H1 (cell line): ENCODE measurements at regions not wholly inside any gene's neighbourhood (a gene's known extent, or its start where the extent isn't known, plus 50 kb on each side); places are given as distances from the start of the nearest gene placed in this dataset.

Source experiments
- CTCF ChIA-PET: fragments of 300-600 bp; sonication (Branson Sonifier 250); formaldehyde crosslinking; loops from one replicate; lab custom pipeline; 2021; ENCODE audit not compliant: partially characterized antibody; lab: Charles Lee
- POLR2A ChIA-PET: fragments of 300-600 bp; sonication (Branson Sonifier 250); formaldehyde crosslinking; loops from one replicate; lab custom pipeline; 2021; ENCODE audit warnings: inconsistent platforms; ENCODE audit not compliant: partially characterized antibody; lab: Charles Lee
- DNase-seq, 2 experiments: peaks; one replicate each; pipeline versions ENCODE4 v3.0.0 to v3.0.0-alpha.2; 2010 to 2022; ENCODE audit warnings: low spot score in 2 of 2, low read depth in 1 of 2, mixed read lengths in 1 of 2
- FAIRE-seq: peaks from 2 replicates; lab custom pipeline; 2011; peaks lifted over from hg19 to GRCh38; lab: Jason Lieb, UNC
- H2AFZ ChIP-seq: 2 replicates; pipeline ENCODE4 v1.8.1; 2012; ENCODE audit warnings: low read length, inconsistent platforms
- H2AK5ac ChIP-seq: 2 replicates; pipeline ENCODE4 v1.6.1; 2013; ENCODE audit warnings: low read depth, low read length
- H2BK120ac ChIP-seq: replicated peaks from 2 replicates; pipeline ENCODE3; 2013; ENCODE audit warnings: low read depth, low read length, inconsistent platforms
- H2BK12ac ChIP-seq: 2 replicates; pipeline ENCODE4 v1.6.1; 2013; ENCODE audit warnings: low read depth, low read length
- H2BK15ac ChIP-seq: 2 replicates; pipeline ENCODE4 v1.6.1; 2013; ENCODE audit warnings: low read length
- H2BK20ac ChIP-seq: 2 replicates; pipeline ENCODE4 v1.6.1; 2013; ENCODE audit warnings: low read length
- H2BK5ac ChIP-seq: 2 replicates; pipeline ENCODE4 v1.6.1; 2013; ENCODE audit warnings: low read depth, low read length
- H3K14ac ChIP-seq: 2 replicates; pipeline ENCODE4 v1.6.1; 2013; ENCODE audit warnings: inconsistent platforms; ENCODE audit not compliant: insufficient read length
- H3K18ac ChIP-seq: 2 replicates; pipeline ENCODE4 v1.6.1; 2013; ENCODE audit warnings: low read length; ENCODE audit errors: extremely low read depth
- H3K23ac ChIP-seq: 2 replicates; pipeline ENCODE4 v1.6.1; 2013; ENCODE audit warnings: inconsistent platforms; ENCODE audit not compliant: insufficient read length
- H3K23me2 ChIP-seq: 2 replicates; pipeline ENCODE4 v1.6.1; 2013; ENCODE audit warnings: low read depth, low read length
- H3K27ac ChIP-seq: 2 replicates; pipeline ENCODE4 v1.6.1; 2011; ENCODE audit warnings: low read depth, low read length, inconsistent platforms
- H3K27me3 ChIP-seq, 4 experiments: replicated peaks in 1 of 4; 1 replicate in 1 of 4; 2 replicates in 3 of 4; pipeline versions ENCODE4 v1.6.1 to v1.8.1; 2011 to 2013; ENCODE audit warnings: low read length in 3 of 4, mild to moderate bottlenecking in 3 of 4, inconsistent platforms in 2 of 4, mixed read lengths in 2 of 4, moderate library complexity in 1 of 4; ENCODE audit not compliant: control insufficient read depth in 3 of 4, insufficient read depth in 3 of 4; ENCODE audit errors: extremely low read depth in 1 of 4
- H3K36me3 ChIP-seq, 4 experiments: 2 replicates each; pipeline versions ENCODE4 v1.6.1 to v1.8.1; 2011 to 2013; ENCODE audit warnings: mild to moderate bottlenecking in 4 of 4, low read length in 3 of 4, moderate library complexity in 2 of 4, control low read depth in 1 of 4, inconsistent platforms in 1 of 4; ENCODE audit not compliant: insufficient read depth in 4 of 4, control insufficient read depth in 2 of 4
- H3K4ac ChIP-seq: replicated peaks from 2 replicates; pipeline ENCODE3; 2013; ENCODE audit warnings: low read length, low read depth, mixed read lengths, inconsistent platforms; ENCODE audit not compliant: insufficient read length
- H3K4me1 ChIP-seq, 4 experiments: replicated peaks in 1 of 4; 1 replicate in 1 of 4; 2 replicates in 3 of 4; pipeline versions ENCODE4 v1.6.1 to v1.8.1; 2011 to 2013; ENCODE audit warnings: low read length in 3 of 4, inconsistent platforms in 2 of 4, mixed read lengths in 1 of 4; ENCODE audit not compliant: insufficient read depth in 4 of 4, control insufficient read depth in 3 of 4
- H3K4me2 ChIP-seq, 2 experiments: 2 replicates each; pipeline versions ENCODE4 v1.6.1 to v1.8.1; 2011 to 2013; ENCODE audit warnings: low read depth in 2 of 2, low read length in 2 of 2, control low read depth in 1 of 2, inconsistent platforms in 1 of 2, mild to moderate bottlenecking in 1 of 2; ENCODE audit not compliant: insufficient read depth in 1 of 2
- H3K4me3 ChIP-seq, 4 experiments: fragments of 200-600, 300-600 bp in 1 of 4; sonication (generic), shearing (Covaris generic), sonication (Bioruptor Twin) in 1 of 4; 2 replicates each; pipeline versions ENCODE4 v1.5.1 to v1.8.1; 2011 to 2016; ENCODE audit warnings: low read length in 4 of 4, low read depth in 3 of 4, control low read depth in 2 of 4, inconsistent platforms in 2 of 4, mild to moderate bottlenecking in 2 of 4, mixed read lengths in 1 of 4, moderate library complexity in 1 of 4; ENCODE audit not compliant: insufficient read depth in 2 of 4; ENCODE audit errors: extremely low read depth in 1 of 4
- H3K56ac ChIP-seq: replicated peaks from 2 replicates; pipeline ENCODE3; 2013; ENCODE audit warnings: low read depth, mild to moderate bottlenecking, mixed read lengths, low read length, inconsistent platforms; ENCODE audit not compliant: insufficient read length
- H3K79me1 ChIP-seq: 2 replicates; pipeline ENCODE4 v1.6.1; 2013; ENCODE audit warnings: low read depth, low read length, control low read depth
- H3K79me2 ChIP-seq, 2 experiments: 2 replicates each; pipeline versions ENCODE4 v1.6.1 to v1.8.1; 2012 to 2013; ENCODE audit warnings: low read length in 2 of 2, mild to moderate bottlenecking in 2 of 2, inconsistent platforms in 1 of 2; ENCODE audit not compliant: insufficient read depth in 2 of 2, control insufficient read depth in 1 of 2
- H3K9ac ChIP-seq, 4 experiments: replicated peaks in 1 of 4; 1 replicate in 1 of 4; 2 replicates in 3 of 4; pipeline versions ENCODE4 v1.6.1 to v1.8.1; 2011 to 2013; ENCODE audit warnings: low read depth in 3 of 4, low read length in 3 of 4, control low read depth in 2 of 4, mild to moderate bottlenecking in 2 of 4, moderate library complexity in 2 of 4, inconsistent platforms in 1 of 4; ENCODE audit errors: extremely low read depth in 1 of 4
- H3K9me3 ChIP-seq, 2 experiments: 2 replicates each; pipeline versions ENCODE4 v1.6.1 to v1.8.1; 2012 to 2013; ENCODE audit warnings: mild to moderate bottlenecking in 2 of 2, moderate library complexity in 2 of 2, control low read depth in 1 of 2, inconsistent platforms in 1 of 2, low read depth in 1 of 2, low read length in 1 of 2, mixed read lengths in 1 of 2; ENCODE audit not compliant: insufficient read depth in 2 of 2
- H4K20me1 ChIP-seq, 2 experiments: replicated peaks in 1 of 2; 2 replicates each; pipeline versions ENCODE3 to v1.8.1; 2011 to 2013; ENCODE audit warnings: inconsistent platforms in 2 of 2, low read length in 2 of 2, mild to moderate bottlenecking in 1 of 2; ENCODE audit not compliant: insufficient read depth in 2 of 2, control insufficient read depth in 1 of 2
- H4K5ac ChIP-seq: 2 replicates; pipeline ENCODE4 v1.6.1; 2013; ENCODE audit warnings: low read length, low read depth, mixed read lengths, inconsistent platforms; ENCODE audit not compliant: insufficient read length
- H4K8ac ChIP-seq: 2 replicates; pipeline ENCODE4 v1.8.0; 2013; ENCODE audit warnings: mild to moderate bottlenecking, moderate library complexity, low read length, inconsistent platforms; ENCODE audit not compliant: insufficient read depth; ENCODE audit errors: extremely low read depth
- H4K91ac ChIP-seq: replicated peaks from 2 replicates; pipeline ENCODE3; 2013; ENCODE audit warnings: low read length, mixed read lengths, inconsistent platforms; ENCODE audit not compliant: insufficient read length
- CREB1 ChIP-seq: IDR thresholded peaks from 2 replicates; pipeline ENCODE4 v1.6.1; 2012; ENCODE audit warnings: inconsistent platforms
- CTBP2 ChIP-seq: IDR thresholded peaks from 2 replicates; pipeline ENCODE4 v1.7.0; 2011; ENCODE audit warnings: borderline replicate concordance, mild to moderate bottlenecking, moderate library complexity, mixed read lengths, low read length; ENCODE audit not compliant: insufficient read depth, insufficient read length
- GTF2F1 ChIP-seq: IDR thresholded peaks from 2 replicates; pipeline ENCODE4 v1.6.1; 2012; ENCODE audit warnings: low read depth, low read length, improper control_type of control experiment, borderline replicate concordance
- HDAC2 ChIP-seq, 2 experiments: fragments of 300-600 bp in 1 of 2; sonication (generic) in 1 of 2; IDR thresholded peaks; 2 replicates each; pipeline ENCODE4 v1.6.1; 2011 to 2012; ENCODE audit warnings: low read depth in 2 of 2, low read length in 2 of 2, mild to moderate bottlenecking in 2 of 2, moderate library complexity in 2 of 2, borderline replicate concordance in 1 of 2, inconsistent platforms in 1 of 2
- HDAC6 ChIP-seq: IDR thresholded peaks from one replicate; pipeline ENCODE4 v1.7.1; 2012; ENCODE audit warnings: low read depth, mild to moderate bottlenecking, inconsistent platforms, low read length, moderate library complexity
- JUN ChIP-seq: IDR thresholded peaks from 2 replicates; pipeline ENCODE4 v1.6.1; 2011; ENCODE audit warnings: low read depth, mild to moderate bottlenecking, improper control_type of control experiment, low read length
- NANOG ChIP-seq: IDR thresholded peaks from 2 replicates; pipeline ENCODE4 v1.6.1; 2011; ENCODE audit warnings: low read length, low read depth, mild to moderate bottlenecking, inconsistent platforms; ENCODE audit not compliant: insufficient read depth, poor library complexity, severe bottlenecking
- POU5F1 ChIP-seq: IDR thresholded peaks from 2 replicates; pipeline ENCODE4 v1.6.1; 2011; ENCODE audit warnings: low read depth, mild to moderate bottlenecking, low read length, moderate library complexity
- TAF7 ChIP-seq: optimal IDR thresholded peaks from 2 replicates; pipeline ENCODE3; 2011; ENCODE audit warnings: low read depth, mild to moderate bottlenecking, inconsistent platforms, low read length, moderate library complexity, borderline replicate concordance
- TBP ChIP-seq: IDR thresholded peaks from 2 replicates; pipeline ENCODE4 v1.6.1; 2011; ENCODE audit warnings: low read depth, low read length, improper control_type of control experiment
- YY1 ChIP-seq: IDR thresholded peaks from 2 replicates; pipeline ENCODE4 v1.6.1; 2011; ENCODE audit warnings: low read depth, mild to moderate bottlenecking, low read length
- ZNF274 ChIP-seq: IDR thresholded peaks from 2 replicates; pipeline ENCODE4 v1.7.0; 2012; ENCODE audit warnings: low read length, borderline replicate concordance; ENCODE audit errors: extremely low read depth
- WGBS, 2 experiments: shearing (Covaris generic) in 1 of 2; methylation state at CpG; one replicate each; pipeline versions ENCODE4 v1.1.6 to v1.1.7; 2013 to 2015; ENCODE audit warnings: low lambda C conversion rate in 2 of 2, mixed read lengths in 2 of 2, inconsistent platforms in 1 of 2, low coverage in 1 of 2, missing lambda C conversion rate in 1 of 2; ENCODE audit not compliant: insufficient replicate concordance in 2 of 2, insufficient coverage in 1 of 2, insufficient read length in 1 of 2; ENCODE audit errors: extremely low coverage in 1 of 2, missing lambda C conversion rate in 1 of 2; 5-methylcytosine and 5-hydroxymethylcytosine counted together

DNA sequence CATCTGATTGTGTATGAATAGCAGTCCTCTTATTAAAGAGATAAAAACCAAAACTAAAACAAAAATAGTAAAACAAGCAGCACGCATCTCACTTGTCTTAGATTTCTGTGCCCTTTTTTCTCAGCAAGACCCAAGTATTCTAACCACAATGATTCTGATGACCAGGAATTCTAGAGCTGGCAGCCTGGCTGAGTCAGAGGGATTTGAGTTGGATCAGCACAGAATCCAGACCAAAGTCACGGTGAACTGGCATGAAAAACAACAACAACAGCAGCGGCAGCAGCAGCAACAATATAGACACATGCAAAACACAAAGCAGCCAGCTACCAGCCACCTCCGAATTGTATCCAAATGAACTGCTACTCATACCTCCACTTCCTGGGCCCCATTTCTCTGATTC is 360.5 kb downstream of the KCNRG start:
- no peak overlapping the region for H3K56ac ChIP-seq
- H2BK20ac ChIP-seq = no peak overlapping the region
- peaks cover under 1 to 5% of the 10 kb centered on the region in 2 experiments; a peak in 1 of 4 replicates for H3K9me3 ChIP-seq
- no peaks in the 10 kb centered on the region for H3K79me2 ChIP-seq
- no peak overlapping the region for H3K18ac ChIP-seq
- no peak overlapping the region; the same call in 1 of the 2 replicates for H2BK5ac ChIP-seq
- no peak overlapping the region for H3K4me3 ChIP-seq
- no peaks in the 10 kb centered on the region; the same call in 1 of the 2 replicates for H3K23me2 ChIP-seq
- peaks cover 2 to 11% (median 5%) of the 10 kb centered on the region in 4 experiments; a peak in 6 of 7 replicates for H3K4me1 ChIP-seq
- no peak overlapping the region for H3K23ac ChIP-seq
- H2BK15ac ChIP-seq = no peak overlapping the region; the same call in 1 of the 2 replicates
- WGBS, 2 experiments = 55% methylated on average over 4 of the region's 4 CpGs; no CpG with 5 or more reads in 1 of the 2 experiments
- DNase-seq (no peak), FAIRE-seq (no peak)
- no peak overlapping the region for H3K14ac ChIP-seq
- no peaks in the 10 kb centered on the region for H3K79me1 ChIP-seq
- H4K91ac ChIP-seq = no peak overlapping the region
- H3K4me2 ChIP-seq = no peak overlapping the region
- H3K27me3 ChIP-seq = no peaks in the 10 kb centered on the region
- no peaks in the 10 kb centered on the region for H3K36me3 ChIP-seq
- no peak overlapping the region for H2BK120ac ChIP-seq
- no peak overlapping the region for H3K27ac ChIP-seq
- CTCF ChIA-PET = interaction anchor here (1.1 to 3.8 kb wide), 2 partner anchors 12 to 400 kb away, joined by 4 to 31 read pairs; no protein-coding TSS in a partner anchor
- H4K5ac ChIP-seq = no peak overlapping the region
- no peaks in the 10 kb centered on the region for H4K20me1 ChIP-seq
- no peak overlapping the region for H3K4ac ChIP-seq
- POLR2A ChIA-PET = interaction anchor here (0.7 kb wide), 1 partner anchor 146 kb away, joined by 3 read pairs; no protein-coding TSS in a partner anchor
- H2BK12ac ChIP-seq = peak overlapping the region; percentile 87; the same call in 1 of the 2 replicates
- H4K8ac ChIP-seq = no peak overlapping the region
- peak overlapping the region; percentile 75; the same call in 1 of the 2 replicates for H2AFZ ChIP-seq
- no peak overlapping the region for H3K9ac ChIP-seq
- H2AK5ac ChIP-seq = no peak overlapping the region
- TF ChIP-seq TAF7 = no peak
- no peak for TF ChIP-seq POU5F1
- TF ChIP-seq HDAC2 (IDR thresholded peaks at IDR 0.05; ENCODE audit: borderline replicate concordance in 1 of 2, low read depth in 2 of 2, low read length in 2 of 2) = no peak
- no peak for TF ChIP-seq ZNF274
- no peak for TF ChIP-seq GTF2F1
- no peak for TF ChIP-seq CREB1
- no peak for TF ChIP-seq NANOG
- TF ChIP-seq CTBP2 = no peak
- TF ChIP-seq JUN = no peak
- TF ChIP-seq HDAC6 = no peak
- no peak for TF ChIP-seq TBP
- no peak for TF ChIP-seq YY1
